ENCODE measurements at regions not wholly inside any gene's neighbourhood (a gene's known extent, or its start where the extent isn't known, plus 50 kb on each side); places are given as distances from the start of the nearest gene placed in this dataset.

GRCh38 chr22:42188808-42189447, 58.3 kb upstream of the CYP2D6 start:
- TF ChIP-seq REST (IDR thresholded peaks at IDR 0.05; ENCODE audit: low read depth) (peak; percentile 69), TAF1 (IDR thresholded peaks at IDR 0.05; ENCODE audit: low read depth) (no peak), USF1 (IDR thresholded peaks at IDR 0.05) (no peak), TCF12 (IDR thresholded peaks at IDR 0.05; ENCODE audit: low read depth) (no peak), EP300 (IDR thresholded peaks at IDR 0.05; ENCODE audit: borderline replicate concordance) (no peak), RAD21 (IDR thresholded peaks at IDR 0.05; ENCODE audit: low read depth) (no peak)

Data from Ishikawa (cell line).